GM23248 (cell line): ENCODE measurements at regions not wholly inside any gene's neighbourhood (a gene's known extent, or its start where the extent isn't known, plus 50 kb on each side); places are given as distances from the start of the nearest gene placed in this dataset.

Experiments used
- DNase-seq: peaks from one replicate; pipeline ENCODE4 v3.0.0-alpha.2; 2015
- H2AFZ ChIP-seq: fragments of 200-600 bp; sonication (generic); 2 replicates; pipeline ENCODE4 v1.6.1; 2016; ENCODE audit warnings: antibody characterized with exemption
- H3F3A ChIP-seq: fragments of 200-600 bp; sonication (generic); 2 replicates; pipeline ENCODE4 v1.6.1; 2016; ENCODE audit warnings: mild to moderate bottlenecking, antibody characterized with exemption, mixed run types; ENCODE audit not compliant: insufficient read depth
- H3K27ac ChIP-seq: fragments of 200-600 bp; sonication (generic); 2 replicates; pipeline ENCODE4 v1.5.1; 2016; ENCODE audit warnings: mild to moderate bottlenecking
- H3K27me3 ChIP-seq: fragments of 200-600 bp; sonication (generic); replicated peaks from 2 replicates; pipeline ENCODE4 v1.6.1; 2016; ENCODE audit warnings: mild to moderate bottlenecking; ENCODE audit not compliant: insufficient read depth
- H3K36me3 ChIP-seq: fragments of 200-600 bp; sonication (generic); 2 replicates; pipeline ENCODE4 v1.6.1; 2016; ENCODE audit warnings: low read depth, mild to moderate bottlenecking
- H3K4me1 ChIP-seq: fragments of 200-600 bp; sonication (generic); 2 replicates; pipeline ENCODE4 v1.6.1; 2016; ENCODE audit warnings: mild to moderate bottlenecking; ENCODE audit not compliant: insufficient read depth
- H3K4me2 ChIP-seq: fragments of 200-600 bp; sonication (generic); one replicate; pipeline ENCODE4 v1.6.1; 2016; ENCODE audit warnings: mild to moderate bottlenecking; ENCODE audit not compliant: unreplicated experiment
- H3K4me3 ChIP-seq: fragments of 200-600 bp; sonication (generic); 2 replicates; pipeline ENCODE4 v1.5.1; 2016; ENCODE audit warnings: mild to moderate bottlenecking
- H3K79me2 ChIP-seq: fragments of 200-600 bp; sonication (generic); 2 replicates; pipeline ENCODE4 v1.6.1; 2016; ENCODE audit warnings: mild to moderate bottlenecking; ENCODE audit not compliant: insufficient read depth
- H3K9ac ChIP-seq: fragments of 200-600 bp; sonication (generic); 2 replicates; pipeline ENCODE4 v1.6.1; 2016; ENCODE audit warnings: mild to moderate bottlenecking
- H3K9me2 ChIP-seq: fragments of 200-600 bp; sonication (generic); 2 replicates; pipeline ENCODE4 v1.6.1; 2016; ENCODE audit warnings: mixed run types, mild to moderate bottlenecking, moderate library complexity; ENCODE audit not compliant: insufficient read depth
- H3K9me3 ChIP-seq: fragments of 200-600 bp; sonication (generic); one replicate; pipeline ENCODE4 v1.6.1; 2017; ENCODE audit warnings: low read depth
- H4K20me1 ChIP-seq: fragments of 200-600 bp; sonication (generic); 2 replicates; pipeline ENCODE4 v1.6.0; 2016; ENCODE audit not compliant: insufficient read depth
- EZH2 ChIP-seq: fragments of 200-600 bp; sonication (generic); IDR thresholded peaks from 2 replicates; pipeline ENCODE4 v1.6.1; 2018; ENCODE audit warnings: antibody characterized with exemption, mild to moderate bottlenecking; ENCODE audit not compliant: insufficient read depth, poor library complexity, severe bottlenecking
- EZH2phosphoT487 ChIP-seq: fragments of 200-600 bp; sonication (generic); IDR thresholded peaks from 2 replicates; pipeline ENCODE4 v1.6.1; 2018; ENCODE audit warnings: antibody characterized with exemption, moderate library complexity, mild to moderate bottlenecking, low read depth; ENCODE audit not compliant: insufficient read depth
- WGBS, 2 experiments: methylation state at CpG; one replicate each; pipeline ENCODE4 v1.1.6; 2015 to 2017; ENCODE audit warnings: low lambda C conversion rate in 2 of 2, low coverage in 1 of 2; ENCODE audit errors: missing lambda C conversion rate in 2 of 2; 5-methylcytosine and 5-hydroxymethylcytosine counted together
- in situ Hi-C: fragments of 300-500 bp; cut with MboI; formaldehyde crosslinking; loops from 2 replicates; pipeline ENCODE4 v1.15.0; 2020

GRCh38 chrY:8381425-8381824 is 955.8 kb upstream of the TSPY4 start:
- Histone ChIP-seq H3K9me2 (no peaks in the 10 kb centered on the region), H3K27me3 (no peaks in the 10 kb centered on the region), H4K20me1 (no peaks in the 10 kb centered on the region), H3F3A (no peaks in the 10 kb centered on the region), H3K27ac (no peak overlapping the region), H3K4me1 (no peaks in the 10 kb centered on the region), H3K36me3 (no peaks in the 10 kb centered on the region), H3K4me3 (no peak overlapping the region), H3K4me2 (no peak overlapping the region), H2AFZ (no peak overlapping the region), H3K9me3 (no peaks in the 10 kb centered on the region), H3K79me2 (no peaks in the 10 kb centered on the region), H3K9ac (no peak overlapping the region)
- peak; percentile 56 for DNase-seq
- no peak for TF ChIP-seq EZH2
- no peak for TF ChIP-seq EZH2phosphoT487
- in situ Hi-C loops = no loop called here
- WGBS, 2 experiments = 37 to 38% methylated on average over 4 of the region's 4 CpGs

GRCh38 chrY:8386053-8386452 is 951.2 kb upstream of the TSPY4 start:
- Histone ChIP-seq H3K4me2 (no peak overlapping the region), H2AFZ (no peak overlapping the region), H4K20me1 (no peaks in the 10 kb centered on the region), H3K27ac (no peak overlapping the region), H3K4me1 (no peaks in the 10 kb centered on the region), H3K27me3 (no peaks in the 10 kb centered on the region), H3K36me3 (no peaks in the 10 kb centered on the region), H3K9me2 (no peaks in the 10 kb centered on the region), H3F3A (no peaks in the 10 kb centered on the region), H3K4me3 (no peak overlapping the region), H3K9ac (no peak overlapping the region), H3K79me2 (no peaks in the 10 kb centered on the region), H3K9me3 (no peaks in the 10 kb centered on the region)
- 41 to 50% methylated on average over 1 of the region's 1 CpG for WGBS, 2 experiments
- DNase-seq = no peak
- in situ Hi-C loops = no loop called here
- TF ChIP-seq EZH2phosphoT487 = no peak
- no peak for TF ChIP-seq EZH2

GRCh38 chrY:8388512-8388911 is 948.8 kb upstream of the TSPY4 start:
- H3K27ac ChIP-seq = no peak overlapping the region
- in situ Hi-C loops = no loop called here
- H3K79me2 ChIP-seq = no peaks in the 10 kb centered on the region
- H3K9me3 ChIP-seq = no peaks in the 10 kb centered on the region
- no peak overlapping the region for H3K9ac ChIP-seq
- H3K4me2 ChIP-seq = no peak overlapping the region
- no peaks in the 10 kb centered on the region for H3K27me3 ChIP-seq
- no peak for DNase-seq
- H3K4me3 ChIP-seq = no peak overlapping the region
- H2AFZ ChIP-seq = no peak overlapping the region
- TF ChIP-seq EZH2 (no peak), EZH2phosphoT487 (no peak)
- H3F3A ChIP-seq = no peaks in the 10 kb centered on the region
- H3K36me3 ChIP-seq = no peaks in the 10 kb centered on the region
- H3K4me1 ChIP-seq = no peaks in the 10 kb centered on the region
- no peaks in the 10 kb centered on the region for H3K9me2 ChIP-seq
- no peaks in the 10 kb centered on the region for H4K20me1 ChIP-seq

- H3F3A ChIP-seq = no peaks in the 10 kb centered on the region
- H2AFZ ChIP-seq = no peak overlapping the region
- H3K4me3 ChIP-seq = no peak overlapping the region
- no peak for TF ChIP-seq EZH2
- no peak for TF ChIP-seq EZH2phosphoT487
- no peaks in the 10 kb centered on the region for H3K79me2 ChIP-seq
- no peaks in the 10 kb centered on the region for H4K20me1 ChIP-seq
- H3K4me2 ChIP-seq = no peak overlapping the region
- DNase-seq = no peak
- no peaks in the 10 kb centered on the region for H3K4me1 ChIP-seq
- no peak overlapping the region for H3K9ac ChIP-seq
- in situ Hi-C loops = no loop called here
- no peaks in the 10 kb centered on the region for H3K27me3 ChIP-seq
- H3K9me3 ChIP-seq = no peaks in the 10 kb centered on the region
- H3K27ac ChIP-seq = no peak overlapping the region
- no peaks in the 10 kb centered on the region for H3K9me2 ChIP-seq
- WGBS, 2 experiments = 22 to 38% methylated on average over 1 of the region's 1 CpG
- no peaks in the 10 kb centered on the region for H3K36me3 ChIP-seq
Measured at GRCh38 chrY:8390310-8390709, 947.0 kb upstream of the TSPY4 start.

- no peaks in the 10 kb centered on the region for H3K9me3 ChIP-seq
- H3K4me3 ChIP-seq = no peak overlapping the region
- no peaks in the 10 kb centered on the region for H3F3A ChIP-seq
- no peaks in the 10 kb centered on the region for H3K4me1 ChIP-seq
- WGBS, 2 experiments = 57 to 60% methylated on average over 3 of the region's 3 CpGs
- H3K27ac ChIP-seq = no peak overlapping the region
- H4K20me1 ChIP-seq = no peaks in the 10 kb centered on the region
- H3K36me3 ChIP-seq = no peaks in the 10 kb centered on the region
- H2AFZ ChIP-seq = no peak overlapping the region
- H3K4me2 ChIP-seq = no peak overlapping the region
- H3K9ac ChIP-seq = no peak overlapping the region
- TF ChIP-seq EZH2phosphoT487 (no peak), EZH2 (no peak)
- no peaks in the 10 kb centered on the region for H3K79me2 ChIP-seq
- DNase-seq = peak; percentile 2
- no peaks in the 10 kb centered on the region for H3K27me3 ChIP-seq
- in situ Hi-C loops = no loop called here
- H3K9me2 ChIP-seq = no peaks in the 10 kb centered on the region
Measured at GRCh38 chrY:8393246-8393645, 944.0 kb upstream of the TSPY4 start.
